HG02973 (cell line): ENCODE measurements at regions not wholly inside any gene's neighbourhood (a gene's known extent, or its start where the extent isn't known, plus 50 kb on each side); places are given as distances from the start of the nearest gene placed in this dataset.

Source experiments
- ATAC-seq: cut with Tn5 transposase; IDR thresholded peaks from one replicate; pipeline ENCODE4 v1.9.1; 2021; ENCODE audit warnings: moderate library complexity; ENCODE audit not compliant: unreplicated experiment

DNA sequence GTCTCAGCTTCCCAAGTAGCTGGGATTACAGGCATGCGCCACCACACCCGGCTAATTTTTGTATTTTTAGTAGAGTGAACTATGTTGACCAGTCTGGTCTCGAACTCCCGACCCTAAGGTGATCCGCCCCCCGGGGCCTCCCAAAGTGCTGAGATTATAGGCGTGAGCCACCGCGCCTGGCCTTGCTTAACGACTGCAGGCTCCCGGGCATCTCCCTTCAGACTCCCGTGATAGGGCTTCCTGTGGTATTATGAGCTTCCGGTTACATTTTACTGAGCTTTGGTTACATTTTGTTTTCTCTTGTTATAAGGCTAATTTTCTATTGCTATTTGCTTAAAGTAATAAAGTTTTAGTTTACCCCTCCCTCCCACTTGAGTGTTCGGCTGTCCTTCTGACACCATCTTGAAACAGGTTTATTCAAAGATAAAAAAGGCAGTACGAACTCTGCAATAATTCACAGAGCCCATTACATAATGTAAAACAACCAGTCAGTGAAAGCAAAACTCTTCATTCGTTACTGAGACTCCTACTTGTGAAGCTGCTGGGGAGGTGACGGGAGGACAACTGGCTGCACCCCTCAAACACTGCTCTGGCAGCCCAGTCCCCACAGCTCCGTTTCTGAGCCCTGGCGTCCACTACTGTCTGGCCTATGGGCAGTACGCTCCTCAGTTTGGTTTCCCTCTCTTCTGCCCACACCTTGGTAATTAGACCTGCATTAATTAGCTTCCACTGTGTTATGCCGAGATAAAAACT is 795.7 kb upstream of the SLIT2 start:
- no peak for ATAC-seq

- no peak for ATAC-seq
Measured at GRCh38 chr4:19455196-19455595, 796.5 kb upstream of the SLIT2 start.

DNA sequence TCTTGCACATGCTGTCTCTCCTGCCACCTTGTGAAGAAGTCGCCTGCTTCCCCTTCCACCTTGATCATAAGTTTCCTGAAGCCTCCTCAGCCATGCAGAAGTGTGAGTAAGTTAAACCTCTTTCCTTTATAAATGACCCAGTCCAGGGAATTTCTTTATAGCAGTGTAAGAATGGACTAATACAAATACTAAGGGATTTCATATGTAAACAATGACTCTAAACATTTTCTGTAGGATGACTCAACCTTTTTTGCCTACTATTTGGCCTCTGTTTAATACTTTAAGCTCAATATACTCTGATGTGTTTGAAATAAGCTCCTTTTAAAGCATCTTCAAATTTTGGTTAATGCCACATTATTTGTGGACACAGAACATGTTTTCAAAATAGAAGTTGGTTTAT is 813.5 kb upstream of the SLIT2 start:
- no peak for ATAC-seq

- no peak for ATAC-seq
Measured at GRCh38 chr4:19437008-19437407, 814.7 kb upstream of the SLIT2 start.

GRCh38 chr4:19429684-19430083 is 822.0 kb upstream of the SLIT2 start:
- ATAC-seq, result no peak

DNA sequence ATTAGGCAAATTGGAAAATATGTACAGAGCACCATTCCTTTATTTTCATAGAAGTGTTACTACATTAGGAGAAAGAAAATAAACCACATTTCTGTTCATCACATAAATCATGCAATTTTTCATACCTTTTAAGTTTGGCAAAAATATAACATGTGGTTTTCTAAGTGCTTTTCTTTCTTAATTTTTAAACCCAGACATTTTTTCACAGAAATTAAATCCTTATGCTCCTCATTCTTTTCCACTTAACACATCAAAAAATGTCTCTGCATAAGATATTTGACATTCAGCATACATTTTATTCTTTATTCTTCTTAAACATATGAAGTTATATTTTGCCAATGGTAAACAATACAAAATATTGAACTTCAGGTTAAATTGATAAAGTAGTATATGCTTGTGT is 826.6 kb upstream of the SLIT2 start:
- no peak for ATAC-seq

DNA sequence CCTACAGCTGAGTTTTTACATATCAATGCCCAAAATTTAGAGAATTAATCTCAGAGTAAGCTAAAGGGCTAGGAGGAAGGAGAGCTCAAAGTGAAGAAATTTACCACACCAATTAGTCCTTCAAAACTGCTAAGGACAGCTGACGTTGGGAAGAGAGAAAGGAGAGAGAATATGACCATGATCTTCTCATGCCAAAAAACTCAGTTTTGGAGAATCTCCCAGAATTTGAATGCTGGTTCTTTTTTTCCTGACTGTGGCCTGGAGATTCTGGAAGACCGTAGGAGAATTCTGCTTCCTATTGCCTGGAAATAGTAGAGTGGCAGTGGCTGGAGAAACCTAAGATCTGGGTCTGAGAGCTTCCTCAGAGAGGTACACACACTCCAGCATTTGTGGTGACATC is 834.4 kb upstream of the SLIT2 start:
- no peak for ATAC-seq

- no peak for ATAC-seq
Measured at GRCh38 chr4:19416146-19416545, 835.6 kb upstream of the SLIT2 start.

- no peak for ATAC-seq
Measured at GRCh38 chr4:19408490-19408889, 843.2 kb upstream of the SLIT2 start.

DNA sequence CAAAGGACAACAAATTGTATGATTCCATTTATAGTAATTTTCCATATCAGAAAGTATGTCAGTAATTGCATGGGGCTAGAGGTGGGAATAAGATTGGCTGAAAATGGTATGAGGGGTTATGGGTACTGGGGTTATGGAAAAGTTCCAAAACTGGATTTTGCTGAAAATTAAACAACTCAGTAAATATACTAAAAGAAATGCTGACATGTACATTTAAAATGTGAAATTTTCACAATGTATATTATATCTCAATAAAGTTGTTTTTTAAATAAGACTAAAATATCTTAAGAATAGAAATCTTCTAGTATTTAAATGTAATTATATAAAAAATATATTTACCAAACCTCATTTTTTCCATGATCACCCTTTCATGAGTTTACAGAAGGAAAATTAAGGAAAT is 844.9 kb upstream of the SLIT2 start:
- ATAC-seq, result no peak

- no peak for ATAC-seq
Measured at GRCh38 chr4:19403786-19404370, 847.8 kb upstream of the SLIT2 start.

DNA sequence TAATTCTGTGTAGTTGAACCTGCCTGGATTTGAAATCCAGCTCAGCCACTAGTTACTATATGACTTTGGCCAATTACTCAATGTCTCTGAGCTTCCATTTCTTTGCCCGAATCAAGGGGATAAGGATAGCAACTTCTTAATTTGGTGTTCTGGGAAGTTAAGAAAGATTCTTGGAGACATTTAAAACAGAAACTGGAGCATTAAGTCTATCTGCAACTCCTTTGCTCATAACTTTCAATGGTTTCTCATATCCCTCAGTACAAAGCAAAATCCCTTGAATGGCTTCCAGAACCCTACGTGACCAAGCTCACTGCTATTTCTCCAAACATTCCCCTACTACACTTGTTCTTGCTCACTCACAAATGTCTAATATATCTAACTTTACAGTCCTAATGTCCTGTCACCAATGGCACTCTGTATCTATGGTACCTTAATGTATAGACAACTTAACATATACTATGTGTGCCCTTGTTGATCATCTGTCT is 849.1 kb upstream of the SLIT2 start:
- ATAC-seq, result no peak

- no peak for ATAC-seq
Measured at GRCh38 chr4:19401301-19402080, 850.2 kb upstream of the SLIT2 start.

- ATAC-seq, result no peak
Measured at GRCh38 chr4:19400820-19401219, 850.9 kb upstream of the SLIT2 start.

DNA sequence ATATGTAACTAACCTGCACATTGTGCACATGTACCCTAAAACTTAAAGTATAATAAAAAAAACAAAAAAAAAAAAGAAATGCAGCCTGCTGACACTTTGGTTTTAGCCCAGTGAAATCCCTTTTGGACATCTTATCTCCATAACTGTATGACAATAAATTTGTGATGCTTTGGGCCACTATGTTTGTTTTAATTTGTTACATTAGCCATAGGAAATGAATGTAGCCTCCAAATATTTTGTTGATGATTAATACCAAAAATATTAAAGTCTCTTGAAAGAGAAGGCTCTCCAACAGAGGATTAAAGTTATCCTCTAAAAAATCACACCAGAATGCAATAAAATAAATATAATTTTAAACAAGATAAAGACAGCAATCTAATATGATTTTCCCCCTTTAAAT is 852.7 kb upstream of the SLIT2 start:
- ATAC-seq, result no peak

DNA sequence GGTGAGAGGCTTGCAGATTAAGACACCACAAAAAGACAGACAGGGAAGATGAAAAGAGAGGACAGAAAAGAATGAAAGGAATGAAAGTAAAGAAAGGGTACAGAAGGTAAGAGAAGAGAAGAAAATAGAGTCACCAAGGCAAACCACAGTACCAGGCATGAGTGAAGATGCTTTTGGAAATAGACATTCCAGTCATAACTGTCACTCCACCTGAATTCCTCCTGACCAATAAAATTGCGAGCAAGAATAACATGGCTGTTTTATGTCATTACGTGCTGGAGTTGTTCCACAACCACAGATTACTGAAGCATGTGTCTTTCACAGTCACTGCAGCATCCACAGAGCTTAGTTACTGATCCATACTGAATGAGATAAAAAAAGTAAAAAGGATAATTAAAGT is 864.9 kb upstream of the SLIT2 start:
- no peak for ATAC-seq

- ATAC-seq, result no peak
Measured at GRCh38 chr4:19382993-19383756, 868.5 kb upstream of the SLIT2 start.

DNA sequence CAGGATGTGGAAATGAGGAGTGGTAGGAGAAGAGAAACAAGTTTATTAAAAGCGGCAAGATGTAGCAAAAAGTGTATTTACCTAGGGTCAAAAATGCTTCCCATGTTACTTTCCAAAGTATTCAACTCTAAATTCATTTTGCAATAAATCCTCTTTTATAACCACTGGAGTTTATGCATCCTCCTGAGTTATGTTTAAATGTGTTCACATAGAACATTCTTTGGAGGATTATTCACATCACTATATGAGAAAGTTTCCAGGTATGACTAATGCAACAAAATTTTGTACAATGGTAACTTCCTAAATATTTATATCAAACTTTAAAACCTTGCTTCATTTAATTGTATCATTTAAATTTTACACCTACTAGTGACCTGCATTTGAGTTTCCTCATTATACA is 870.6 kb upstream of the SLIT2 start:
- no peak for ATAC-seq

DNA sequence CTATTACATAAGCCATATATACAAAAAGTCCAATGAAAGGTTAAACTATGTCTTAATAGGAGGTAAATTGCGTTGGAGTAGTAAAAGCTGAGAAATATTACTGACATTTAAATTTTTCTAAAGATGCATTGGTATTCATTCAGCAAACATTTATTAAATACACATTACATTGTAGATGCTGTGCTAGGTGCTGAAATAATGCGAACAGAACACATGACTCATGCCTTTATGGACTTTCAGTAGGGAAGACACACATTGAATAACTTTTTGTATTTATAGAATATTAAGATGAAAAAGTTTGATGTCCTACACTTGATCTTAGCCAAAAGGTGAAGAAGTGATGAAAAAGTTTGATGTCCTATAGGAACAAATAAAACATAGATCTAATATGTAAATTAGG is 871.1 kb upstream of the SLIT2 start:
- no peak for ATAC-seq

- ATAC-seq, result no peak
Measured at GRCh38 chr4:19379191-19379708, 872.5 kb upstream of the SLIT2 start.

DNA sequence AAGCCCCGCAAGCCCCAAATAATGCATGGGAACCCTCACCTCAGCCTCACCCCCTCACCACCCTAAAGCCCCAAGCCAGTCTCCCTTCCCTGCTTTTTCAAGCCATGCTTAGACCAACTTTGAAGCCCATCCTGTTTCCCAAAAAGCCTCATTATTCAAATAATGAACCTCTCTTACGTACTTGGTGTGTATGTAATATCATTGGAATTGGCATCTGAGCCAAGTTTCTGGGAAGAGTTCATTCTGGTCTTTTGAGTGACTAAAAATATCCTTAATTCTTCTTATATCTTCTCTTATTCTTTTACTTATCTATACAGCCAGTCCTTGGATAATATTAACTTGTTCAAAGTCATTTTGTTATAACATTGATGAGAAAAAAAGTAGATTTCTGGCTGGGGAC is 875.8 kb upstream of the SLIT2 start:
- no peak for ATAC-seq
